SU-DHL-6 (cell line): ENCODE measurements at regions not wholly inside any gene's neighbourhood (a gene's known extent, or its start where the extent isn't known, plus 50 kb on each side); places are given as distances from the start of the nearest gene placed in this dataset.

Experiments
- CTCF ChIP-seq: fragments of 200-600 bp; sonication (generic); IDR thresholded peaks from one replicate; pipeline ENCODE4 v1.5.1; 2017; ENCODE audit warnings: antibody characterized with exemption, mild to moderate bottlenecking, low read length, moderate library complexity; ENCODE audit not compliant: insufficient read depth, poor library complexity, severe bottlenecking
- EZH2phosphoT487 ChIP-seq: fragments of 200-600 bp; sonication (generic), shearing (Covaris generic); conservative IDR thresholded peaks from 2 replicates; pipeline ENCODE4 v1.6.1; 2018; ENCODE audit warnings: mild to moderate bottlenecking, antibody characterized with exemption, low read length, moderate library complexity, mixed read lengths

DNA sequence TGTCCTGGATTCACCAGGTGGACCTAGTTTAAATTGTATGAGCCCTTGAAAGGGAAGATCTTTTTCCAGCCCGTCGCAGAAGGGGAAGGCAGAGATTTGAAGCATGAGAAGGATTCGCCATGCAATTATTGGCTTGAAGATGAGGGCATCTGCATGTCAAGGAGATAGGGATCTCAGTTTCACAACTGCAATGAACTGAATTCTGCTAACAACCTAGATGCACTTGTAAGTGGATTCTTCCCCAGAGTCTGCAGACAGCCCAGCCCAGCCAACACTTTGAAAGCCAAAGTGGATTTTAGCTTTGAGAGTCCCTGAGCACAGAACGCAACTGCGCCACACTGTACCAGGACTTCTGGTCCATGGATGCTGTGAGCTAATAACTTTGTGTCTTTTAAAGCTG lies 286.0 kb downstream of the TSN start:
- TF ChIP-seq CTCF (no peak), EZH2phosphoT487 (no peak)
